Activated CD8-positive, alpha-beta memory T cell treated with anti-CD3 and anti-CD28 coated beads, Interleukin-2, amount 50 U/mL, for 1 hour (primary cell): ENCODE measurements at regions not wholly inside any gene's neighbourhood (a gene's known extent, or its start where the extent isn't known, plus 50 kb on each side); places are given as distances from the start of the nearest gene placed in this dataset.
"Not testable (repeated sequence)": the region's sequence is repeated elsewhere in the genome, so short reads cannot be mapped to it uniquely, and the experiment has no call there.

ENCODE experiments used
- DNase-seq: peaks from one replicate; pipeline ENCODE4 v3.0.0-alpha.2; 2020; ENCODE audit errors: extremely low read depth

DNA sequence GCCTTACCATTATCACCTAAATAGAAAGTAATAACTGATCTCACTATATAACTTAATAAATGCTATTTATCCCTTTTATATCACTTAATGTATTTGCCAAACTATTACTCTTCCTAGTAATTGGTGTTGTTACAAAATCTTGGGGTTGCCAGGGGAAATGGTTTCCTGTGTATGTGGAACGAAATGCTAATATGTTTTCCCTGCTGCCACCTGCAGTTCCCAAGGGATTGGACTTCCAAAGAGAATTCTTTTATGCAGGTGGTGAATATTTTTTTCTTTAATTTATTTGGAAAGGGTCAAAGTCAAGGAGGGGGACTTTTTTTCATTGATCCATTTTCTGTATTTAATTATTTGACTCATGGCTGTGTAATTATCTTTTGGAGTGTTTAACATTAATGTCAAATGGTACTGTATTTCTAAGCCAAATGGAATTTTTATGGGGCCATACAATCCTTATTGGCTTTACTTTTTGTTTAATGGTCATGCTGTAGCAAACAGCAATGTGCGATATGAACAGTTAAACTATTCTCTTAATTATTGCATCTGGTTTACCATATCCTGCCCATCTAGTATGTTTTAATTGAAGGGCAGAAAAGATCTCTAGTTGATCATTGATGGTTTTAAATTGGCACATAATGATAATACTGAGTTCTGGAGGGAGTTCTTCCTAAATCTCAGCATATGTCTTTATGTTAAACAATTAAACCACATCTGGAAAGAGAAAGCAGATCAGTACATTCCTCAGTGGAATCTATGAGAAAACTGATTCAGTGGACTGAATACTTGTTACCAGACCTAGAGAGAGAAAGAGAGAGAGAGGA is 486.3 kb downstream of the TTLL7 start:
- DNase-seq: no peak

DNA sequence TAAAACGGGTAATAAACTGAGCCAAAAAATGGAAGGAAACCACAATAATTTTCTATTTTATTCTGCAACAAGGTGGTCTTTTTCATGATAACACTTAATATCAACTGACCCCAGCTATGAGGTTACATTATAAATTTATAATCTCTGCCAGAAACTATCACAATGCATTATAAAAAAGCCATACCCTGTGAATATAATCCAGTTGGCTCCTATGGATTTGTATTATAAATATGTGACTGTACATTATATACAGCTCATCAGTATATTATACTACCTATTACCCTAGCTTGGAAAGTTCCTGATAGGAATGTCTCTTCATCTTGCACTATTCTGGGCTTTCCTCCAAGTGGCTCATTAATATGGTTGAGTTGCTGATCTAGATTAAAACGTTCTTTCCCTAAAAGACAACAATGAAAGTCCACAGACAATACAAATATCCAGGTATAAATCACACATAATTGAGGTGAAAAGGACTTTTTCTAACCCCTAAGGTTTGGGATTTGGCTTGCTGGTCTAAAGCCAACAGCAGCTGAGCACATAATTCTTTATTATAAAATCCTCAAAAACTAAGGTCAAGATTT is 487.7 kb downstream of the TTLL7 start:
- no peak for DNase-seq

DNA sequence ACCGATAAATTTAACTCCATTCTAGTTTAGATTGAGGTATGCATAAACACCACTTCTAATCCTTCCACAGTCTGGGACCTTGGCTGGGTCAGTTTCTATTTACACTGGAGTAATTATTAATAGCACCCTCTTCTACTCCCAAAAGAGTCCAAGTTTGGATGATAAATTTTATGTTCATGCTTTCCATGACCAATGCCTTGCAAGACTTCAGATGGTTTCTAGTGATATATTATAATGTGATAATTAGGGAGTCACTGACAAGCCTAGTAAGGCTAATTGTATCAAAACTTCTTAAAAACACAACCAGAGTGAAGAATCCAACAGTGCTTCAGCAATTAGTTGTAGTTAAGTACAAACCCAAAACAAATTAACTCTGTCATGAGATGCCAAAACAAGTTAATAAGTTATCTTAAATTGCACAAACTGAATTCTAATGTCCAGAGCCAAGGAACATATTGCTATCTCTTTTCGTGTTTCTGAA is 489.6 kb downstream of the TTLL7 start:
- DNase-seq: no peak

DNA sequence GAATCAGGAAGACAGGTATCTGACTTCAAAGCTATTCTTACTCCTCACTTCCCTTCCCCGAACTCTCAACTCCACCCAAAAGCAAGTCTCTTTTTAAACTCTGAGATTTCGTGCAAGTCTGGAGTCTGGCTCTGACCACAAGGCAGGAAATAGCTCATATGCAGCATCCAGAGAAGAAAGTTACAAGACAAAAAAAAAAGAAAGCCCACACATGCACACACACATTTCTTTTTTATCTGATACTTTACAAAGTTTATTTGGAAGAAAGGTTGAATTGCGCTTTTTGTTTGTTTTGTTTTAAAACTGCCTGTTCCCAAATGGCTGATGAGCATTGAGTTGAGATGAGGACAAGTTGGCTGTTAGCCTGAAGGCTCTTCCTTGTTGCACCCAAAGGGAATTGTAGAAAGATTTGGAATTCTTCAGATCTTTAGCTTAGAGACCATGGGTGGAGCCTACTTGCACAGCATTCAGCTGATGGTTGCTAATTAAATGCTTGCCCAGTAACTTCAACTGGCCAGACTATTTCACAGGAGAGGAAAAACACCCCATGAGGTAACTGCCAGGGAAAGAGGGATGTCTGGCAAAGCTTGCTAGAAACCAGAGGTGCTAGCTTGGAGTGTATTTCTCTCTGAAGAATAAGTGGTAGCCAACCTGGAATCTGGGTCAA is 490.3 kb downstream of the TTLL7 start:
- DNase-seq: peak; percentile 17

DNA sequence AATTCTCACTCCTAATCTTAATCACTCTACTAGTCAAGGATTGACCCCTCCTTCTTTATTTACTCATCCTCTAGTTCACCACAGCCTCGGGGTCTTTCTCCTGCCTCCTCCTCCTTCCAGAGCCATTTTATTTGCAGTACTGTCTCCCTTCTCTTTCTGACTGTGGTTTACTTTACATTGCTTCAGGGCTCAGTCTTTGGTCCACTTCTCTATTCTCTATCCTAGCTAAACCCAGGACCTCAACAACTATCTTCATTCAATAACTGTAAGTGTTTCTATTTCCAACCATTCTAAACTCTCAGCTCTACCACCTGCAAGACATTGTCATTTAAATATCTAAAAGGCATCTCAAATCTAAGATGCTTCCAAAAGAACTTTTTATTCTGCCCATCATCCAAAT is 493.8 kb downstream of the TTLL7 start:
- DNase-seq: no peak

DNA sequence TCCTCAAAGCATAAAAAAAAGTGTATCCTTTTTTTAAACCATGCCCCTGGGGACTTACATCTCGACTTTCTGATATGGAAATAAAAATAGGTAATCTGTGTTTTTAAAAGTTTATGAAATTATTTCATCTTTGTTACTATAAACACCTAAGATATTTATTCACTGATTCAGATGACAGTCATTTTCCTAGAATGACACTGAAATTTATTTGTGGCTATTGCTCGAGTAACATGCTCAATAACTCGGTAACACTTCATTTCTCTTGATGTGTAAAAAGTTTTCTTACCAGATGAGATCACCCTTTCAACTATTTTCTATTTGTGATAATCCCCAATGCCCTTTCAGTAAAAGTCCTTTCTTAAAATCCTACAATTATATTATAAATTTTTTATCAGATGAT is 495.8 kb downstream of the TTLL7 start:
- no peak for DNase-seq

DNA sequence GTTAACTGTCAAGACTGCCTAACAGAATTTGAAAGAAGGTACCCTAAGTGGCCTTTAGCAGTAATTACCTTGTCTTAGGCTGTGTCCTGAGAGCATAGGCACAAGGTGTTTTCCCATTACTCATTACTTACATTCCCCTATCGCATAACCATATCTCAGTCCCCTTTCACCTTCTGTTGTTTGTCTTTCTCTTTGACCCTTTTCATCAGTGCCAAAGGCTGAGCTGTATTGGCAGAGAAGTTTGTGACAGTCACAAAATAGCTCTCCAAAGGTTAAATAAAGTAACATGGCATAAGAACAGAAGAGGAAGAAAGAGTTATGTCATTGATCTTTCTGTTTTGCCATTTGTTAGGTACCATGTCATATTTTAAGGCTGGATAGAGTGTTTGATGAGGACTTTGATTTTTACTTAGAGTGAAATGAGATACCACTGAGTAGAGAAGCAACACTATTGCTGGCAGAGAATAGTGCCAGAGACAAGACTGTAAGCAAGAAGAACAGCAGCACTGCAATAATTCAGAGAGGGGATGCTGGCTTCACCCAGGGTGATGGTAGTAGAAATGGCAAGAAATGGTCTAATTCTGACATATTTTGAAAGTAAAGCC is 497.8 kb downstream of the TTLL7 start:
- no peak for DNase-seq

DNA sequence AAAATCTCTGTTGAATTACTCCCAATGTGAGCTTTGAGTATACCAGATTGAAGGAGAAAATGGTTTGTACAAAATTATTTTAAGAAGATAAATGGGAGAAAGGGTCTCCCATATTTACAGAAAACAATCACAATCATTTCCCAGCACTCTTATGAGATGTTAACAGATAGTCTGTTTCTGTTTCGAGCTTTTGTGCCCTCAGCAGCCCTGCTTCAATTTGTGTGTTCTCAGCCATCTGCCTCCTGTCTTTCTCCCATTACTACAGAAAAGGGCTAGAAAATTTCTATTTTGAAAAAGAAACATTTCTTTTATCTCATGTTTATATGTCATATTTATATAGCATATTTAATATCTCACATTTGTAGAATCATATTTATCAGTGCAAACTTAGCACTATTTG is 498.4 kb downstream of the TTLL7 start:
- DNase-seq: no peak

DNA sequence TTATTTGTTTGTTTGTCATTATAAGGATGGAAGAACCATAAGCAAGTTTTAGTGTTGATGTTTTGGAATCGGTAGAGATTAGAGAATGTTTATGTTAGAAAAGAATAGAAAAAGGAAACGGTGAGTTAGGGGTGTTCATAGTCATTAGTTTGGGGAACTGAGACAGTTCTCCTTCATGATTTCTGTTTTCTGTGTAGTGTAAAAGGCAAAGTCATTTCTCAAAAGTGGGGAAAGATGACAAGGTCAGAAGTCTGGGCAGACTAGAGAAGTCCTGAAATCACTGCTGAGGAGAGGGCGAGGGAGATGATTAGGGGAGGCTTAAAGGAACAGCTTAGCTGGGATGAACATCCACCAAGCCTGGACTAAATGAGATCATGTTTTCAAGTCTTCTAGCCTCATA is 498.9 kb downstream of the TTLL7 start:
- no peak for DNase-seq

DNA sequence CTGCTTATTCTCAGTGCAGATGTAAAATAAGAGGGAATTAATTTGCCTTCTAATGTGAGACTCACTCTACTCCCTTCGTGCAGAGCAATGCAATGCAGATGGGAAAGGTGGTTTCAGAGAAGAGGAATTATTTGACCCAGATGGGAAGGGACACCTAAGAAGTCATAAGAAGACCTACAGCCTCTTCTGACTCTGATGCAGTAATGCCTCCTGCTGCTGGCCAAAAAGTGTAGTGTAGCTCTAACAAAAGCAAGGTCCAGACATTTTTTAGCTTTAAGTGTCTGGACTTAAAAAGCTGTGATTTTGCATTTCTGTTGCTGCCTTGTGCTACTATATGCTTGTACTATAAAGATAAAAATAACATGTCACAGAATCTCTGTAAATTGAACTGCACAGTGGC is 501.4 kb downstream of the TTLL7 start:
- no peak for DNase-seq

DNA sequence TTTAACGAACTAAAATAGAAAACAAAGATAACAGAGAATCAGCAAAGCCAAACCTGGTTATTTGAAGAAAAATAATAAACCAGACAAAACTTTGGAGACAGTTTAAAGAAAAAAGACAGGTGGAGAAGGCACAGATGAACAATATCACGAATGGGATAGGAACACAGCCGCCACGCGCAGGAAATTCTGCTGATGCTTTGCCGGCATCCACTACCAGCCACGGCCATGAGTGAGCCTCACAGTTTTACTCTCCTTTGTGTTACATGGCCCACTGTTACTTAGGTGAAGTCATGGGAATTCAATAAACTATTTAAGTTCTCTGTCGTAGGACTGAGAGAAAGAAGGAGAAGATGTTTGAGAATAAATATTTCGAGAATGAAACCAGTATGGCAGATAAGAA is 503.4 kb downstream of the TTLL7 start:
- no peak for DNase-seq

DNA sequence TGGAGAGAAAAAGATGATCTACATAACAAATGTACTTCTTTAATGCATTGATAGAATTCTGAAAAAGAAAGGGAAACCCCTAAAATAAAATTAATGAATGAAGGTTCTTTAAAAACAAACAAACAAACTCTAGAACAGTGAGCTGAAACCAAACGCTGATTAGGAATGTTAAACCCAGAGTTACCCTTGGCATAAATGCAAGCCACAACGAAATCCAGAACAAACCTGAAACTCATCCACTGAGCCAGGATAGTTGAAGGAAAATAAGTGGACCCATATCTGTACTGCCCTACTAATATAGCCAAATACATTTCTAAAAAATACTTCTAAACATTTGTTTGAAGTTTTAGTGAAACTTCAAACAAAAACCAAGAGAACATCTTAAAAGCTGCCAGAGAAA is 505.3 kb downstream of the TTLL7 start:
- DNase-seq: no peak

DNA sequence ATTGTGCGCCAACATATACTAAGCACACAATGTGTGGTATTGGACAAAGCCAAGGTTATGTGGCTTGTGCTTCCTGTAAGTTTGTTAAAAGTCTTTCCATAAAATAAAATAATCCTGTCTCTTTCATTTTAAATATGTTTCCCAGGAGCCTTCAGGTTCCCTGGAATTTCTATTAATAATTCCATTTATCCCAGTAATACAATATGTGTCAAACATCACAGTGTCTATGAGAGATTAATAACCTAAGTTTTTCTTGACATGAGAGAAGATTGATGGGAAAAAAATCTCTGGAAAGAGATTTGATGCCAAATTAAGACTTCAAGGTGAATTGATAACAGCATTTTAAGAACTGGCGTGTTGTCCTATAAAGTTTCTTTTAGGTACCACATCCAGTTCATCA is 507.0 kb downstream of the TTLL7 start:
- no peak for DNase-seq

DNA sequence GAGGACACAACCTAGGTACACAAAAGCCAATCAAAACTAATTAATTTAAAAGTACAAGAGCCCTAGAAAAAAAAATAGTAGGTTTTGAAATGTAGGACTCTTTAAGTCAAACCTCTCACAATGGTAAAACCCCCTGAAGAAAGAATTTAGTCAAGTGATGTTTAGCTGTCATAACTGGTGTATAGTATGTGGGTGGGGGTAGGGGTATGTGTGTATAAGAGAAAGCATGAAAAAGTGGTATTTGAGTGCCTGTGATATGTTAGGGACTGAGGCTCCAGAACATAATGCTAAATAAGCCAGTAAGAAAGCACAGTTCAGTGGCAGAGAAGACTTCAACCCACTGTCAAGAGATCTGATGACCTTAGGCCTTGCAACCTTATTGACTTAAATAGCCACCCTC is 507.9 kb downstream of the TTLL7 start:
- no peak for DNase-seq

DNA sequence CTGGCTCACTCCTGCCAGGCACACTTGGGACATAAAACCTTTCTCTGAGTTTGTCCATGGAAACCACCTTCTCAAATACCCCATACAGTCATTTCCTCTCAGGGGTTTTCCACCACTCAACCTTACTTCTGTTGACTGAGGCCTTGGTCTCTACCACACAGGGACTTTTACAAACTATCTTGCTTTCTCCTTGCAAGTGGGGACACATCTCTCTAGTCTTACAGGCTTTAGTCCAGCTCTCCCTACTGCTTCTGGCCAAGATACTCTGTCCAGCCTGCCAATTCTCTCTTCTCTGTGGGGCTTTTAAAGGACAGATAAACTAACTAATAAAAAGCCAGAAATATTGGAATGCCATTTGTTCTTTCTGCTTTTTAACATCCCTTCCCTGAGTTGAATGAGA is 510.8 kb downstream of the TTLL7 start:
- not testable (repeated sequence) for DNase-seq

DNA sequence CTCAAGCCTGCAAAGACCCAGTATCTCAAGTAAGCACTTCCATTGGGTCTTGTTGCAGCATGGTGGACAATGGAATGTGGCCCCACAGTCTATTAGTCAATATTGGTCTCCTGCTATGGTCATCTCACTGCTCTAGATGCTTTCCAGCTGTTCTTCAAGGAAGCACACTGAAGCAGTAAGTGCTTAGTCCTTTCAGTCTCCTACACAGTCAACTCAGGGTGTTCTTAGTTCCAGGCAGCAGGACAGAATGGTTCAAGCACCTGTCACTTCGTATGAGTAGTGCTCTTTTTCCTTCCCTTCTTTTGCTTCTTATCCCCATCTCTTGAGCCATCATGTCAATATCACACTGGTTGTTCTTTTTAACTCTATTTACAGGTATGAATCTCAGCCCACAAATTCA is 511.5 kb downstream of the TTLL7 start:
- not testable (repeated sequence) for DNase-seq

DNA sequence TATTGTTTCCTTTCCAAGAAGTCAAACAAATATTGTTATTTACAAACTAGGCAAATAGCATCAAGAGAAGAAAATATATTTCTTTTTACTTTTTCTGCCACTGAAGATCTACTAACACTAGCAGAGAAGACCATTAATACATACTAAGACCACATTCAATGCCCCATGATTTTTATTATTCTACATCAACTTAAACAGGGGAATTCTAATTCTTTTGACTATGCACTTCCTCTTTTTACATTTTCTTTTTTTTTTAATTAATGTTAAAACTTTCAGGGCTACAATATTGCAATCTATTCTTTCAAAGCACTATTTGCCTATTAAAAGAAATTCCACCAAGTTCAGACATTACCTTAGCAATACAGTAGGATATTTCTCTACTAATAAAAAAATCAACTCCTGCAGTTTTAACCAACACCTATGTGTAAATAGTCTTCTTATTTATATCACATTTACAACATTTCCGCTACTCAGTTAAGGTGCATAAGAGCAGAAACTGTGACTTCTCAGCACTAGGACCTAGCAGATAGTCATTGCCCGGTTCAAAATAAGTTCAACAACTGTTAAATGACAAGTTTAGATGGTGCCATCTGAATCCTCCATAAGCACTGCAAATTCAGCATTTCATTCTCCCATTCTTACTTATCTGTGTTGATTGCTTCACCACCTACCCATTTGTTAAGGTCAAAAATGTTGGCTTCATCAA is 513.5 kb downstream of the TTLL7 start:
- not testable (repeated sequence) for DNase-seq

DNA sequence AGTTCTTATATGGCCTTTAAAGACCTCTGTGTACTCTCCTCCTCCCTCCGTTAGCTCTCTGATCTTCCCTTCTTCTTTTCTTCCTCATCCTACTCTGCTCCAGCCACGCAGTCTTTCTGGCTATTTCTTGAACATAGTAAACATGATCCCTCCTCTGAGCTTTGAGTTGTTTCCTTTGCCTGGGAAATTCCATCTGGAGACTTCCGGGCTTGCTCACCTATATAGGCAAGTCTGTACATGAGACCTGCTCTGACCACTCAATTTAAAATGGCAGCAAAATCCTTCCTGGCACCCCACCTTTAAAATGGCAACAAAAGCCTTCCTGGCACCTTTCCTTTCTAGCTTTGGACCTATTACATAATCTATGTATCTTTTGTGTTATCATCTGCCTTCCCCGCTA is 517.6 kb downstream of the TTLL7 start:
- not testable (repeated sequence) for DNase-seq

DNA sequence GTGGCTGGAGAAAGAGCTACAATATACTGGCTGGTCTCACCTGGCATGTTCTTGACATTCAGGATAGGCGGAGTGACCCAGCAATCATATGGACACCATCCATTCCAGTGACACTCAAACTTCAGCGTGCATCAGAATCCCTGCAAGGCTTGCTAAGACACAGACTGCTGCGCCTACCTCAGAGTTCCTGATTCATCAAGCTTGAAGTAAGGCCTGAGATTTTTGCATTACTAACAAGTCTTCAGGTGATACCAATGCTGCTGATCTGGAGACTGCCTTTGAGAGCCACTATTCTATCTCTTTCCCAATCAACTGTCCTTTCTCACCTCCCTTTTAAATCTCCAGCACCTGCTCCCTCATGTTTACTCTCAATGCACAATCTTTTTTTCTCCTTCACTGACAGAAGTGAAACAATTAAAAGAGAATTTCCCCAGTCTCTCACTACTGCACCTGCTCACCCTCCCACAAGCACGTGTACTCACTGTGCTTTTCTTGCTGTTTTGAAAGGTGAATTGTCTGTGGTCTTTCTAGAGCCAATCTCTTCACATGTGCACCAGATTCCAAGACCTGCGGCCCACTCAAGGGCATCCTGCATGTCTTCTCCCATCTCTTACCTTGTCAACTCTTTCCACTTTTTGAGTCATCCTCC is 519.2 kb downstream of the TTLL7 start:
- DNase-seq: not testable (repeated sequence)

DNA sequence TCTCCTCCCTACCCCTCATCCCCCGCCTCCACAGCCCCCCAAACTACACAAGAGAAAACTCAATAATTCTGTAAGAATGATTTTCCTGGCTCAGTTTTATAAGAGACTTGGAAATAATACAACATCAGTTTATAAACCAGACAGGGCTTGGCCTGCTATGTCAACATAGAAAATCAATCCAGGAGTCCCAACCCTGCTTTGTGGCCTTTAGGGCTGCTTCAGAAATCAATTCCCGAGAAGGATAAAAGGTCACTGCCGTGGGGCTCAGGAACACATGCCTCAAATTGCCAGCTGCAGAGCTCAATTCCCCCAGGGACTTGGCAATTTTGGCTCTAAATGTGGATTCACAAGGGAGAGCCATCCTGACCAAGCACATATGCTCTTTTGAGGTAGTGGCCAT is 520.8 kb downstream of the TTLL7 start:
- not testable (repeated sequence) for DNase-seq

DNA sequence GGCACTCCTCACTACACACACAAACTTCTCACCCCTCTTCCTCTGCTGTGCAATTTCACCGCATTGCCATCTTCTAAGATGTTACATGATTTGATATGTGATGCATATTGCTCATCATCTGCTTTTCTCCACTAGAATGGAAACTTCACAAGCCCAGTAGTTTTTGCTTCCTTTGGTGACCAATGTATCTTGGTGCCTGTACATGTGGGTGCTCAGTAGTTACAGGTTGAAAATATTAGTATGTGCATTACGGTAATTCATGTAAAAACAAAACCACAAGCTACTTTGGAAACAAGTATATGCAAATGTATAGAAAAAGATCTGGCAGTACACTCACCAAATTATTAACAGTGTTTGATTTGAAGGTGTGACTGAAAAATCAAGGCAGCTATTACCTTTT is 522.4 kb downstream of the TTLL7 start:
- not testable (repeated sequence) for DNase-seq
